ENCODE measurements at regions not wholly inside any gene's neighbourhood (a gene's known extent, or its start where the extent isn't known, plus 50 kb on each side); places are given as distances from the start of the nearest gene placed in this dataset.
"Not testable (repeated sequence)": the region's sequence is repeated elsewhere in the genome, so short reads cannot be mapped to it uniquely, and the experiment has no call there.

DNA sequence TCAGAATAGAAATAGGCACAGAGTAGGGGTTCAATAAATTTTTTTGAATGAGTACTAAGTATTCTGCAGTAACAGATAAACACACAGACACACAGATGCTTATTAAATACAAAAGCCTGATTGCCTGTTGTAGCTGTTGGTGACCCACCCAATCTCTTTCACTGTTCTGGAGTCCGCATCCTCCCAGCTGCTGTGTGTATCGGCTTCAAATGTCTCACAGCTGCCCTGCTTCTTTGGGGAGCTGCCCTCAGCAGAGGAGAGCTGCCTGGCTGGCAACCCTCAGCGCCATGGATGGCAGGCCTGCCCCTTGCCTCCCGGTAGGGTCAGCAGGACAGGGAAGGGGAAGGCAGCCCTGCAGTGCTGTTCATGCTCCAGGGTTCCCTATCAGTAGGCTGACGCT, 50.5 kb upstream of the PRNP start:
- Mint-ChIP-seq H3K4me3 (no peak overlapping the region), H3K36me3 (ENCODE audit: low read depth) (no peaks in the 10 kb centered on the region), H3K4me1 (peaks cover 3% of the 10 kb centered on the region), H3K27me3 (peaks cover 18% of the 10 kb centered on the region), H3K9me3 (no peaks in the 10 kb centered on the region), H3K27ac (no peak overlapping the region)
- intact Hi-C loops (cut with micrococcal nuclease) = no loop called here
- DNase-seq = no peak

DNA sequence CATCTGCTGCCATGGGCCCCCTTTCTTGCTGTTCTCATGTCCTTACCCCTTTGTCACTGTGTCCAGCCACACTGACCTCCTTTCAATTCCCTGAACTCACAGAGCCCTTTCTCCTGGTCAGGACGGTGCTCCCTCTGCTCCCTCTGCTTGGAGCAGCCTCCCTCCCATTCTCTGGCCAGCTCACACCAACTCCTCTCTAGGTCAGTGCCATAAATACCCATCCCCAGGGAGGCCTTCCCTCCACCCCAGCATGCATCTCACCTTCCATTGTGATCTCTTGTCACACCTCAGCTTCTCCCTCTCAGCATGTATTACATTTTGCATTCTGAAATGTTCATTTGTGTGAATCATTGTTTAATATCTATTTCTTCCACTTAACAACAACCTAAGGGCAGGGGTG, 50.9 kb upstream of the PRNP start:
- intact Hi-C loops (cut with micrococcal nuclease) = no loop called here
- Mint-ChIP-seq H3K27me3 (peaks cover 18% of the 10 kb centered on the region), H3K4me3 (no peak overlapping the region), H3K27ac (no peak overlapping the region), H3K9me3 (no peaks in the 10 kb centered on the region), H3K4me1 (peaks cover 3% of the 10 kb centered on the region), H3K36me3 (ENCODE audit: low read depth) (no peaks in the 10 kb centered on the region)
- DNase-seq = no peak

DNA sequence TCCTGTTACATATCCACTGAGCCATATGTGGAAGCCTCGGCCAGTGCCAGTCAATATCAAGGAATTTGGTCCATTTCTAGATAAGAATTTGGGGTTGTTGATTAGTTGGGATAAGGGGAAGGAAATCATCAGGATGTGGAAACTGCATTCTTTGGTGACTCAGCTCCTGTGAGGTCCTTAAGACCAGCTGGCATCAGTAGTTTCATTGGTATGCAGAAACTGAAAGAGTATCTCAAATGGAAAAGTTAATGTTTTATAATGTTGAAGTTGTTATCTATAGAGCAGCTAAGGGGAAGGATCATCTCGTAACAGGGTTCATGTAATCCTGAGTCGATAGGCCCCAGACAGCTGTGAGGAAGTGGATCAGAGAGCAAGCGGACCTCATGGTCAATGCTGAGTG, 52.5 kb upstream of the PRNP start:
- Mint-ChIP-seq H3K27ac (no peak overlapping the region), H3K4me3 (no peak overlapping the region), H3K9me3 (no peaks in the 10 kb centered on the region), H3K36me3 (ENCODE audit: low read depth) (no peaks in the 10 kb centered on the region), H3K4me1 (peaks cover 3% of the 10 kb centered on the region), H3K27me3 (peaks cover 18% of the 10 kb centered on the region)
- no peak for DNase-seq
- intact Hi-C loops (cut with micrococcal nuclease) = no loop called here

DNA sequence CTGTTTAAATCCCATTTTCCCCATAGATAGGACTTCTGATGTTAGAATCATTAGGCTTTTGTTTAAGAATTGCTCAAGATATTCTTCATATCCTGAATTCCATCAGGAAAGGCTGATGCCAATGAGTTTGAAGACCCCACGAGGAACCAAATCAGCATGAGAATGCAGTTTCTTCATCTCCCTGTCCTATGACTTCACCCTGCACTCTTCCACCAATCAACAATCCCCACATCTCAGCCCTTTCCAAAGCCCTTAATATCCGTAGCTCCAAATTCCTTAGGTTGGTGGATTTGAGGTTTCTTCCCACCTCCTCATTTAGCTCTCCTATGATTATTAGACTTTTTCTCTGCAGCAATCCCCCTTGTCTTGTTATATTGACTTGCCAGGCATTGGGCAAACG, 52.9 kb upstream of the PRNP start:
- H3K27me3 Mint-ChIP-seq = peaks cover 17% of the 10 kb centered on the region
- no peak overlapping the region for H3K27ac Mint-ChIP-seq
- no peaks in the 10 kb centered on the region for H3K9me3 Mint-ChIP-seq
- no peak overlapping the region for H3K4me3 Mint-ChIP-seq
- intact Hi-C loops (cut with micrococcal nuclease) = no loop called here
- H3K36me3 Mint-ChIP-seq (ENCODE audit: low read depth) = no peaks in the 10 kb centered on the region
- H3K4me1 Mint-ChIP-seq = peaks cover 3% of the 10 kb centered on the region
- no peak for DNase-seq

DNA sequence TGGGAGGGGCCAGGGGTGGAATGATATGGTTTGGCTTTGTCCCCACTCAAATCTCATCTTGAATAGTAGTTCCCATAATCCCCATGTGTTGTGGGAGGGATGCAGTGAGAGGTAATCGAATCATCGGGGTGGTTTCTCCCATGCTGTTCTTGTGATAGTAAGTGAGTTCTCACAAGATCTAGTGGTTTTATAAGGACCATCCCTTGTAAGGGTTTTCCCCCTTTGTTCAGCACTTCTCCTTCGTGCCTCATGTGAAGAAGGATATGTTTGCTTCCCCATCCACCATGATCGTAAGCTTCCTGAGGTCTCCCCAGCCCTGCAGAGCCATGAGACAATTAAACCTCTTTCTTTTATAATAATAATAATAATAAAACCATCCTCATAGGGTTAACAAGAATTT, 53.4 kb upstream of the PRNP start:
- H3K27ac Mint-ChIP-seq = no peak overlapping the region
- H3K4me1 Mint-ChIP-seq = peaks cover 3% of the 10 kb centered on the region
- intact Hi-C loops (cut with micrococcal nuclease) = no loop called here
- no peak for DNase-seq
- no peaks in the 10 kb centered on the region for H3K9me3 Mint-ChIP-seq
- H3K36me3 Mint-ChIP-seq (ENCODE audit: low read depth) = no peaks in the 10 kb centered on the region
- H3K4me3 Mint-ChIP-seq = no peak overlapping the region
- H3K27me3 Mint-ChIP-seq = peaks cover 20% of the 10 kb centered on the region

DNA sequence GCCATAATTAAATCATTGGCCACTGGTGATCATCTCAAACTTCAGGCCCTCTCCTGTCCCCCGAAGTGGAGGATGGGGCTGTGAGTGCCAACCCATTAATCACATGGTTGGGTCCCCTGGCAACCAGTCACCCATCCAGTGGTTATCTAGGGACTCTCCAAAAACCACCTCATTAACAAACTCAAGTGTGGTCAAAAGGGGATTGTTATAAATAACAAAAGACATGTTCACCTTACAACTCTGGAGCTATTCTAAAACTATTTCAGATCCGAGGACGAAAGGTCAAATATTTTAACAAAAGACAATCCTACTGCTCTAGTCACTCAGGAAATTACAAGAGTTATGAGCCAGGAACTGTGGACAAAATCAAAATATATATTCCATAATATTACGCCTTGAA, 60.0 kb upstream of the PRNP start:
- Mint-ChIP-seq H3K4me1 (no peaks in the 10 kb centered on the region), H3K4me3 (no peak overlapping the region), H3K9me3 (peaks cover 23% of the 10 kb centered on the region), H3K36me3 (ENCODE audit: low read depth) (no peaks in the 10 kb centered on the region), H3K27me3 (peaks cover 39% of the 10 kb centered on the region), H3K27ac (no peak overlapping the region)
- intact Hi-C loops (cut with micrococcal nuclease) = no loop called here
- no peak for DNase-seq

DNA sequence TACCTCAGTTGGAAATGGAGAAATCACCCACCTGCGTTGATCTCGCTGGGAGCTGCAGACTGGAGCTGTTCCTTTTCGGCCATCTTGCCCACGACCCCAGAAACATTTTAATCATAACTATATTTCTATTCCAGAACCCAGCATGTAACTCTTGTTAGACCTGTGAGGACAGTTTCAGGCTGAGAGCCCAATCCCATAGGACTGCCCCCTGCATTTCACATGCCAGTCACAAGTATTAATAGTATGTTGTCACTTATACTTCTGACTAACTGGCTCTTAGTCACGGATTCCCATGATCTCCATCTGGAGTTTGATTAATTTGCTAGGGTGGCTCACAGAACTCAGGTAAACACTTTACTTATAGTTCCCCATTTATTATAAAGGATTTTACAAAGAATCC, 60.6 kb upstream of the PRNP start:
- intact Hi-C loops (cut with micrococcal nuclease) = no loop called here
- no peak overlapping the region for H3K4me3 Mint-ChIP-seq
- H3K27ac Mint-ChIP-seq = no peak overlapping the region
- H3K4me1 Mint-ChIP-seq = no peaks in the 10 kb centered on the region
- peaks cover 43% of the 10 kb centered on the region for H3K27me3 Mint-ChIP-seq
- no peak for DNase-seq
- peaks cover 23% of the 10 kb centered on the region for H3K9me3 Mint-ChIP-seq
- no peaks in the 10 kb centered on the region for H3K36me3 Mint-ChIP-seq (ENCODE audit: low read depth)

DNA sequence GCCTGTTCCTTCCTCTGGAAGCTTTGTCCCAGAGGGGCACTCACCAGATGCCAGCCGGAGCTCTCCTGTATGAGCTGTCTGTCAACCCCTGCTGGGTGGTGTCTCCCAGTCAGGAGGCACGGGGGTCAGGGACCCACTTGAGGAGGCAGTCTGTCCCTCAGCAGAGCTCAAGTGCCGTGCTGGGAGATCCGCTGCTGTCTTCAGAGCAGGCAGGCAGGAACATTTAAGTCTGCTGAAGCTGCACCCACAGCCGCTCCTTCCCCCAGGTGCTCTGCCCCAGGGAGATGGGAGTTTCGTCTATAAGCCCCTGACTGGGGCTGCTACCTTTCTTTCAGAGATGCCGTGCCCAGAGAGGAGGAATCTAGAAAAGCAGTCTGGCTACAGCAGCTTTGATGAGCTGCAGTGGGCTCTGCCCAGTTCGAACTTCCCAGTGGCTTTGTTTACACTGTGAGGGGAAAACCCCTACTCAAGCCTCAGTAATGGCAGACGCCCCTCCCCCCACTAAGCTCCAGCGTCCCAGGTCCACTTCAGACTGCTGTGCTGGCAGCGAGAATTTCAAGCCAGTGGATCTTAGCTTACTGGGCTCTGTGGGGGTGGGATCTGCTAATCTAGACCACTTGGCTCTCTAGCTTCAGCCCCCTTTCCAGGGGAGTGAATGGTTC, 61.5 kb upstream of the PRNP start:
- H3K36me3 Mint-ChIP-seq (ENCODE audit: low read depth); H3K4me1 Mint-ChIP-seq; H3K27ac Mint-ChIP-seq; DNase-seq; H3K4me3 Mint-ChIP-seq; intact Hi-C loops (cut with micrococcal nuclease): not testable (repeated sequence)
- peaks cover 49% of the 10 kb centered on the region for H3K27me3 Mint-ChIP-seq
- H3K9me3 Mint-ChIP-seq = peaks cover 23% of the 10 kb centered on the region

DNA sequence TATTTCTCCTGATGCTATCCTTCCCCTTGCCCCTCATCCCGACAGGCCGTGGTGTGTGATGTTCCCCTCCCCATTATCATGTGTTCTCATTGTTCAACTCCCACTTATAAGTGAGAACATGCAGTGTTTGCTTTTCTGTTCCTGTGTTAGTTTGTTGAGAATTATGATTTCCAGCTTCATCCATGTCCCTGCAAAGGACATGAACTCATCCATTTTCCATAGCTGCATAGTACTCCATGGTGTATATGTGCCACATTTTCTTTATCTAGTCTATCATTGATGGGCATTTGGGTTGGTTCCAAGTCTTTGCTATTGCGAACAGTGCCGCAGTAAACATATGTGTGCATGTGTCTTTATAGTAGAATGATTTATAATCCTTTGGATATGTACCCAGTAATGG, 67.1 kb upstream of the PRNP start:
- H3K36me3 Mint-ChIP-seq (ENCODE audit: low read depth); intact Hi-C loops (cut with micrococcal nuclease); H3K4me3 Mint-ChIP-seq; H3K4me1 Mint-ChIP-seq; DNase-seq; H3K27ac Mint-ChIP-seq: not testable (repeated sequence)
- Mint-ChIP-seq H3K27me3 (peaks cover 44% of the 10 kb centered on the region), H3K9me3 (peaks cover 23% of the 10 kb centered on the region)

DNA sequence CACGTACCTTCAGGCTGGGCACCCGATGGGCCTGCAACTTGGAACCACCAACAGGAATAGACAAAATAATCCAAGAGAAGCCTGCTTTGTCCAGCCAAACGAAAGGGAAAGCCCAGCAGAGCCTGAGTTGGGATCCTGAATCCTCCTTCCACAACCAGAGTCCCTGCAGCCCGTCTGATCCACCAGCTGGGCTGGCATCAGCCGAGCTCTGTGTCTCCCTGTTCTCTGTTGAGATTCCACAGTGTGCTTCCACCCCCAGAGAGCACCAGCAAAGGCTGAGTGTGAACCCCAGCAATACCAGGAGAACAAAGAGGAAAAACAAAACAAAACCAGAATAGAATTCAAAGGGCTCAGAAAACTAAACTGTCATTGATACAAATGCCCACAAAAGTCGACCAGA, 68.8 kb upstream of the PRNP start:
- Mint-ChIP-seq H3K4me1 (no peaks in the 10 kb centered on the region), H3K4me3 (no peak overlapping the region), H3K36me3 (ENCODE audit: low read depth) (no peaks in the 10 kb centered on the region), H3K27me3 (peaks cover 36% of the 10 kb centered on the region), H3K9me3 (peaks cover 13% of the 10 kb centered on the region), H3K27ac (no peak overlapping the region)
- intact Hi-C loops (cut with micrococcal nuclease) = no loop called here
- DNase-seq = no peak

DNA sequence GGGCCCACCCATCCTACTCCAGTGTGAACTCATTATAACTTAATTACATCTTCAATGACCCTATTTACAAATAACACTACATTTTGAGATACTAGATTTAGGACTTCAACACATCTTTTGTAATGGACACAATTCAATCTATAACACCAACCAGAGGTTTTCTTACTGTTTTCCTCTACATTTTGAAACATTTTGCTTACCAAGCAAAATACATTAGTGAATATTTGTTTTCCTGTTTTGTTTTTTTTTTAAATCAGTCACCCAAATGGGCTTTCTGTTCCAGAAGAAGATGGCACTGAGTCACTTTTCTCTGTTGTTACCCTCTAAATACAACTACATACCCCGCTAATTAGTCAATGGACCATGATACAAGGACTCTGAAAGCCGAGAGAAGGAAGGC, 69.2 kb upstream of the PRNP start:
- no peaks in the 10 kb centered on the region for H3K4me1 Mint-ChIP-seq
- no peak overlapping the region for H3K27ac Mint-ChIP-seq
- H3K9me3 Mint-ChIP-seq = peaks cover 9% of the 10 kb centered on the region
- no peak for DNase-seq
- intact Hi-C loops (cut with micrococcal nuclease) = no loop called here
- H3K36me3 Mint-ChIP-seq (ENCODE audit: low read depth) = no peaks in the 10 kb centered on the region
- peaks cover 33% of the 10 kb centered on the region for H3K27me3 Mint-ChIP-seq
- no peak overlapping the region for H3K4me3 Mint-ChIP-seq

DNA sequence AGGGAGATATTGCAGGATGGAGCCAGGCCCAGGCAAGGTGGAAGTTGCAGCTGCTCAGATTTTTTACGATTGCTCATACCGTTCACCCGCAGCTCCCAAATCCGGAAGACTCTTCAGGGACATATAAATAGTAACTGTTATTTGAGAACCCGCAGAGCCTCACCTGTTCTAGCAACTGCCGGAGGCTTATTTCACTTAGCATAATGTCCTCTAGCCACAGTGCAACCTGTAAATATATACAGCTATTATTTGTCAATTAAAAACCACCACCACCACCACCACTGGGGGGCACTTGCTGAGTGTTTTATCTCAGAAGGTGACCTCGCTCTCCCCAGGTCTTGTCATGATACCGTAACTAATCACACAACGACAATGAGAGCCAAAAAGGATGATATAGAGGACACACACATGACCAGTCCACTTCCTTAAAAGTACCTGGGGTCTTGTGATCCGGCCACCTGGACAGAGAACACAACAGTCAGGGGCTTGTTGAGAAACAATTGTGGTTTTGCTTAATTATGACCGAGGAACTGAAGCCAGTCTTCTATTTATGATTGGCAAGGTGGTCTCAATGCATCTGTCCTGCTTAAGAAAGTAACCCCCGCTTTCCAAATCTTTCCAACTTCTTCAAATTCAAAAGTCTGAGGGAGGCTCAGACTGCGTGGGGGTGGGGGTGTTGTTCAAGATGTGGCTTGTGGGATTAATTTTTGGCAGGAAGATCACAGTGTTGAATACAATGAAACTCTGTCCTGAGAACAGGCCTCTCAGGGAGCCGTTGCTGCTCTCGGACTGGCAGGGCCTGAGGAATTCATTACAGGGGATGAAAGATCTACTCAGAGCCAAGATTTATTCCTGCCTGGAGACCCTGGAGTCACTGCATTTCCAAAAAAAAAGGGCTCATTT, 72.3 kb upstream of the PRNP start:
- intact Hi-C loops (cut with micrococcal nuclease) = no loop called here
- H3K9me3 Mint-ChIP-seq = no peaks in the 10 kb centered on the region
- H3K36me3 Mint-ChIP-seq (ENCODE audit: low read depth) = no peaks in the 10 kb centered on the region
- H3K27me3 Mint-ChIP-seq = peaks cover 5% of the 10 kb centered on the region
- H3K4me1 Mint-ChIP-seq = no peaks in the 10 kb centered on the region
- no peak overlapping the region for H3K27ac Mint-ChIP-seq
- no peak overlapping the region for H3K4me3 Mint-ChIP-seq
- peak; percentile 83 for DNase-seq

DNA sequence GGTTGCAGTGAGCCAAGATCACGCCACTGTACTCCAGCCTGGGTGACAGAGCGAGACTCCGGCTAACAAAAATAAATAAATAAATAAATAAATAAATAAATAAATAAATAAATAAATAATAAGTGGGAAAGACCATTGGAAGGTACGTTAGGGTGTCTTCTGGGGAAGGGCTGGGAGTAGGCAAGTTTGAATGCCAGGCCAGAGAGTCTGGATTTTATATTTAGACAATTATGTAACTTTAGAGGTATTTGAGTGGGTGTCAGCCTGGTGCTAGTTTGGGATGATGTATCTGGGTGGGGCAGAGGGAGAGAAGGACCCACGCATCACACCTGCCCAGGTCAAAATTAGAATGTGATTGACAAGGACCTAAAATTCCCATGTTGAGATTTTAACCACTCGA, 73.1 kb upstream of the PRNP start:
- Mint-ChIP-seq H3K4me1 (no peaks in the 10 kb centered on the region), H3K4me3 (no peak overlapping the region), H3K27ac (no peak overlapping the region), H3K27me3 (peaks cover 3% of the 10 kb centered on the region), H3K9me3 (no peaks in the 10 kb centered on the region), H3K36me3 (ENCODE audit: low read depth) (no peaks in the 10 kb centered on the region)
- intact Hi-C loops (cut with micrococcal nuclease) = no loop called here
- DNase-seq = no peak

DNA sequence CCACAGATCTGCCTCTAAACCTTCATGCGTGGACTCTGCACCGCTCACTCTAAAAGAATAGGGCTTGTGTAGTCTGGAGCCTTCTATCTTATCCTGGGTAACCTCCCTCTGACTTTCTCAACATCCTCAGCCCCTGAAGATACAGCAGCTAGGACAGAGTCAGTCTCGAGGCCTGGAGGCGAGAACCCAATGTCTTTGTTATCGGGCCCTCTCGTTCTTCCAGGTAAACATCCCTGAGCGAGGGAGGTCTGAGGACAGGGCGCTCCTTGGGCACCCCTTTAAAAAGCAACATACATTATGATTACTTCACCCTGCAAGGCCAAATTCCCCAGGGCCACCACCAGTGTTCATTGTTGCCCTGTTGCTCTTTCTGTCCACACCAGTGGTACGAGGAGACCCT, 75.4 kb upstream of the PRNP start:
- Mint-ChIP-seq H3K36me3 (ENCODE audit: low read depth) (no peaks in the 10 kb centered on the region), H3K4me3 (no peak overlapping the region), H3K9me3 (no peaks in the 10 kb centered on the region), H3K27ac (no peak overlapping the region), H3K27me3 (peaks cover 7% of the 10 kb centered on the region), H3K4me1 (no peaks in the 10 kb centered on the region)
- intact Hi-C loops (cut with micrococcal nuclease) = no loop called here
- no peak for DNase-seq

All from activated CD4-positive, alpha-beta T cell treated with anti-CD3 and anti-CD28 coated beads, Interleukin-2, amount 10 ng/mL, durations not matched to agents 24 days and 14 days (primary cell).